Muscle of leg (tissue), 3 donors: ENCODE measurements at regions not wholly inside any gene's neighbourhood (a gene's known extent, or its start where the extent isn't known, plus 50 kb on each side); places are given as distances from the start of the nearest gene placed in this dataset.
"Not testable (repeated sequence)": the region's sequence is repeated elsewhere in the genome, so short reads cannot be mapped to it uniquely, and the experiment has no call there.

Experiments
- DNase-seq: peaks from one replicate; pipeline ENCODE4 v3.0.0; 2013
- H3K27ac ChIP-seq: one replicate; pipeline ENCODE4 v1.5.1; 2013; ENCODE audit warnings: mild to moderate bottlenecking, low read length, control low read depth
- H3K27me3 ChIP-seq: one replicate; pipeline ENCODE4 v1.6.1; 2013; ENCODE audit warnings: low read length; ENCODE audit not compliant: control insufficient read depth, insufficient read depth
- H3K36me3 ChIP-seq: one replicate; pipeline ENCODE4 v1.6.1; 2013; ENCODE audit warnings: low read length; ENCODE audit not compliant: control insufficient read depth, insufficient read depth
- H3K4me1 ChIP-seq: one replicate; pipeline ENCODE4 v1.6.1; 2013; ENCODE audit warnings: low read length; ENCODE audit not compliant: control insufficient read depth, insufficient read depth
- H3K4me3 ChIP-seq: one replicate; pipeline ENCODE4 v1.5.1; 2013; ENCODE audit warnings: low read length, control low read depth
- H3K9me3 ChIP-seq: replicated peaks from 2 replicates; pipeline ENCODE4 v1.6.1; 2013; ENCODE audit warnings: low read depth, low read length; ENCODE audit not compliant: control insufficient read depth
- WGBS: methylation state at CpG from one replicate; pipeline ENCODE4 v1.1.5; 2013; ENCODE audit warnings: missing lambda C conversion rate; ENCODE audit not compliant: insufficient coverage; 5-methylcytosine and 5-hydroxymethylcytosine counted together

DNA sequence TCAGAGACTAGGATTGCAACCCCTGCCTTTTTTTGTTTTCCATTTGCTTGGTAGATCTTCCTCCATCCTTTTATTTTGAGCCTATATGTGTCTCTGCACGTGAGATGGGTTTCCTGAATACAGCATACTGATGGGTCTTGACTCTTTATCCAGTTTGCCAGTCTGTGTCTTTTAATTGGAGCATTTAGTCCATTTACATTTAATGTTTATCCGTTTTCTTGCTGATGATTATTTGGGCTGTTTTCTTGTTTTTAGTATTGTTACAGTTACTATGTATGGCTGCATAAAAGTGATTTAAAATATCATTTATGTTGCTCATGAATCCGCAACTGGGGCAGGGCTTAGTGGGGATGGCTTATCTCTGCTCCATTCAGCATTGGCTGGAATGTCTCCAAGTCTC is 228.2 kb upstream of the RPS23 start:
- WGBS: no CpG with 5 or more reads among the region's 3 CpGs
- H3K4me3 ChIP-seq, H3K27ac ChIP-seq, H3K27me3 ChIP-seq, H3K36me3 ChIP-seq, DNase-seq, H3K9me3 ChIP-seq, H3K4me1 ChIP-seq: not testable (repeated sequence)

- Histone ChIP-seq H3K4me1 (no peaks in the 10 kb centered on the region), H3K27me3 (no peaks in the 10 kb centered on the region), H3K4me3 (no peak overlapping the region), H3K27ac (no peak overlapping the region), H3K36me3 (no peaks in the 10 kb centered on the region), H3K9me3 (no peaks in the 10 kb centered on the region)
- WGBS: no CpG with 5 or more reads among the region's 2 CpGs
- DNase-seq: no peak
Measured at GRCh38 chr5:82499725-82500244, 221.6 kb upstream of the RPS23 start.

DNA sequence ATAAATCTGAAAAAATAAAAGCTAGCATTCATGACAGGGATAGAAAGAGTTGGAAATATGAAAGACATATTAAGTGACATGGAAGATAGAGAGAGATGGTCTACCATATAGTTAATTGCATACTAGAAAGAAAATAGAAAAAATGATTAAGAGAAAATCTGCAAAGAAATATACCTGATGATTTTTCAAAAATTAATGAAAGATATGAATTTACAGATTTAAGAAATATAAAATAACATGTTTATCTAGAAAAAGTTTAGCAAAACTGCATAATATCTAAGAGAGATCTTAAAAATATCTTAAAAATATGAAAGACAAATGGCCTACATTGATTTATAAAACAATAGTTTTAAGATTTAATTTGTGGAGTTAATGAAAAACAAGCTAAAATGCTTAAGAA is 219.1 kb upstream of the RPS23 start:
- Histone ChIP-seq H3K36me3 (no peaks in the 10 kb centered on the region), H3K27me3 (no peaks in the 10 kb centered on the region), H3K27ac (no peak overlapping the region), H3K4me3 (no peak overlapping the region), H3K4me1 (no peaks in the 10 kb centered on the region), H3K9me3 (no peaks in the 10 kb centered on the region)
- no peak for DNase-seq

DNA sequence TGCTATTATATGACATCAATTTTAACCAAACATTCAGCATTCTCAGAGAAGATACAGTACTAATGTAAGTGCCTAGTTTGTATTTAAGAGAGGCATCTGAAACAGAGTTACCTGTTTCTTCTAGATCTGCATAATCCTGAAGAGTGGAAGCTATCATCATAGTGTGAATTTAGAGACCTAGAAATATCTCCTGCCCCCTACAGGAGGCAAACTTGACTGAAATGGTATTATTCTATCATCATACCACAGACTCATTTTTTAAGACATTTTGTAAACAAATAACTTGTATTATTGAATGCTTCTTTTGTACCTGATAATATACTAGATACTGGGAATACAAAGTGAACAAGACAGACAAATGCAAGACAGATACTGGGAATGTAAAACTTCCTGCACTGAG is 216.8 kb upstream of the RPS23 start:
- Histone ChIP-seq H3K36me3 (no peaks in the 10 kb centered on the region), H3K9me3 (no peaks in the 10 kb centered on the region), H3K27ac (no peak overlapping the region), H3K4me3 (no peak overlapping the region), H3K27me3 (no peaks in the 10 kb centered on the region), H3K4me1 (no peaks in the 10 kb centered on the region)
- DNase-seq: no peak

GRCh38 chr5:82493221-82493620 is 215.1 kb upstream of the RPS23 start:
- no peaks in the 10 kb centered on the region for H3K9me3 ChIP-seq
- H3K4me1 ChIP-seq: no peaks in the 10 kb centered on the region
- no peaks in the 10 kb centered on the region for H3K27me3 ChIP-seq
- no peak overlapping the region for H3K27ac ChIP-seq
- no peak for DNase-seq
- no peak overlapping the region for H3K4me3 ChIP-seq
- no peaks in the 10 kb centered on the region for H3K36me3 ChIP-seq

- DNase-seq: no peak
- no peaks in the 10 kb centered on the region for H3K9me3 ChIP-seq
- H3K4me1 ChIP-seq: no peaks in the 10 kb centered on the region
- H3K27me3 ChIP-seq: no peaks in the 10 kb centered on the region
- H3K4me3 ChIP-seq: no peak overlapping the region
- WGBS: no CpG with 5 or more reads among the region's 1 CpG
- H3K36me3 ChIP-seq: no peaks in the 10 kb centered on the region
- no peak overlapping the region for H3K27ac ChIP-seq
Measured at GRCh38 chr5:82491397-82491796, 213.2 kb upstream of the RPS23 start.

- no peak for DNase-seq
- no CpG with 5 or more reads among the region's 1 CpG for WGBS
- Histone ChIP-seq H3K4me1 (no peaks in the 10 kb centered on the region), H3K36me3 (no peaks in the 10 kb centered on the region), H3K9me3 (no peaks in the 10 kb centered on the region), H3K4me3 (no peak overlapping the region), H3K27ac (no peak overlapping the region), H3K27me3 (no peaks in the 10 kb centered on the region)
Measured at GRCh38 chr5:82489683-82490082, 211.5 kb upstream of the RPS23 start.

GRCh38 chr5:82487131-82487530 is 209.0 kb upstream of the RPS23 start:
- Histone ChIP-seq H3K27ac (no peak overlapping the region), H3K9me3 (no peaks in the 10 kb centered on the region), H3K27me3 (no peaks in the 10 kb centered on the region), H3K36me3 (no peaks in the 10 kb centered on the region), H3K4me3 (no peak overlapping the region), H3K4me1 (no peaks in the 10 kb centered on the region)
- no peak for DNase-seq
- no CpG with 5 or more reads among the region's 3 CpGs for WGBS

DNA sequence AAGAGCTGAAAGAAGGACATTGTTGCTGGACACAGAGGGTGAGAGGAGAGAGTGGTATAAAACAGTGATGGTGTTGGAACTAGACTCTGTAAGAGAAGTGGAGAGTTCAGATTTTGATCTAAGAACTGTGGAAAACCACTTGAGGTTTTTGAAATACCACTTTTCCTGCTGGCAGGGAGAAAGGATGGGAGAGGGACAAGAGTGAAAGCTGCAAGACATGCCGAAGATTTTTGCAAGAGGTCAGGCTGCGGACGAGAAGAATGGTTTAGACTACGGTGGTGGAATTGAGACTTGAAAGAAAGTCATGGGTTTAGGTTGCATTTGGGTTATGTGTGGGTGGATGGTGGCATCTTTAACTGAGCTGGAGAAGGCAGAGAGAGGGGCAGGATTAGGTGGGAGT is 202.2 kb upstream of the RPS23 start:
- H3K9me3 ChIP-seq: no peaks in the 10 kb centered on the region
- no peak for DNase-seq
- H3K27ac ChIP-seq: no peak overlapping the region
- no peaks in the 10 kb centered on the region for H3K27me3 ChIP-seq
- no peaks in the 10 kb centered on the region for H3K4me1 ChIP-seq
- no peak overlapping the region for H3K4me3 ChIP-seq
- no peaks in the 10 kb centered on the region for H3K36me3 ChIP-seq
- WGBS: 95% methylated on average over 4 of the region's 4 CpGs

GRCh38 chr5:82476155-82476554 is 198.0 kb upstream of the RPS23 start:
- no peak overlapping the region for H3K27ac ChIP-seq
- no peaks in the 10 kb centered on the region for H3K27me3 ChIP-seq
- no peaks in the 10 kb centered on the region for H3K4me1 ChIP-seq
- no peak overlapping the region for H3K4me3 ChIP-seq
- no peaks in the 10 kb centered on the region for H3K36me3 ChIP-seq
- H3K9me3 ChIP-seq: no peaks in the 10 kb centered on the region
- WGBS: no CpG with 5 or more reads among the region's 1 CpG
- DNase-seq: no peak

DNA sequence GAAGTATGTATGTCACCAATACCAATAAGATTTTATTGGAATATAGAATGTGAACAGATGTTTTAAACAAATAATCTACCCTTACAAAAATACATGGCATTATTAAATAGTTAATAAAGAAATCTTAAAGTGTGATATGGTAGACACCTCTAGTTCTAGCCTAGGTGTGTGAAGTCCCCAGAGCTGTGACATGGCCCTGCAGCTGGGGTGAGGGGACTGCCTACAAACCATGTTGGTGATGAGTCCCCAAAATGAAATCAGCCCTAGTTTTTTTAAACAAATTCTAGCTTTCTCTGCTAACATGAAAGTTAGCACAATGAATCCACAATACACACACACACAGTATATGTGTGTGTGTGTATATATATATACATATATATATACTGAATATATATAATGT is 195.1 kb upstream of the RPS23 start:
- no peak for DNase-seq
- H3K4me3 ChIP-seq: no peak overlapping the region
- H3K4me1 ChIP-seq: no peaks in the 10 kb centered on the region
- no peak overlapping the region for H3K27ac ChIP-seq
- H3K9me3 ChIP-seq: no peaks in the 10 kb centered on the region
- no peaks in the 10 kb centered on the region for H3K36me3 ChIP-seq
- no peaks in the 10 kb centered on the region for H3K27me3 ChIP-seq
